ENCODE measurements at regions not wholly inside any gene's neighbourhood (a gene's known extent, or its start where the extent isn't known, plus 50 kb on each side); places are given as distances from the start of the nearest gene placed in this dataset.

DNA sequence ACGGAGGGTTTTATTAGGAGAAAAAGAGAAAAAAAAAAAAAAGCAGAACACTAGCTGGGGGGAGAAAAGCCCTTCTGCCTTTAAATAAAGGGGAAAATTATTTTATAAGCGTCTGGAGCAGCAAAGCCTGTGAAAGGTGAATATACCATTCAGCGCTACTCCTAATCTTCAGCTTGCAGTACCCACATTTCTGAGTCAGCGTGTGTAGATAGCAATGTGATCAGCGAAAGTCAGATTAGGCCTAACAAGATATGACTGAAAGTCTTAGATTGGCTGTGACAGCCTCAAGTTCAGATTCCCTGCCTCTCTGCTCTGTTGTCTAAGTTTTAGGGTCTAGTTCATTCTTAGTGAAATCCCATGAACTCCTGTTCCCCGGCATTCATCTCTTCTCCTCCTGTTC lies 279.5 kb downstream of the TMEM114 start (continued):
- TF ChIP-seq, protein P1, sequence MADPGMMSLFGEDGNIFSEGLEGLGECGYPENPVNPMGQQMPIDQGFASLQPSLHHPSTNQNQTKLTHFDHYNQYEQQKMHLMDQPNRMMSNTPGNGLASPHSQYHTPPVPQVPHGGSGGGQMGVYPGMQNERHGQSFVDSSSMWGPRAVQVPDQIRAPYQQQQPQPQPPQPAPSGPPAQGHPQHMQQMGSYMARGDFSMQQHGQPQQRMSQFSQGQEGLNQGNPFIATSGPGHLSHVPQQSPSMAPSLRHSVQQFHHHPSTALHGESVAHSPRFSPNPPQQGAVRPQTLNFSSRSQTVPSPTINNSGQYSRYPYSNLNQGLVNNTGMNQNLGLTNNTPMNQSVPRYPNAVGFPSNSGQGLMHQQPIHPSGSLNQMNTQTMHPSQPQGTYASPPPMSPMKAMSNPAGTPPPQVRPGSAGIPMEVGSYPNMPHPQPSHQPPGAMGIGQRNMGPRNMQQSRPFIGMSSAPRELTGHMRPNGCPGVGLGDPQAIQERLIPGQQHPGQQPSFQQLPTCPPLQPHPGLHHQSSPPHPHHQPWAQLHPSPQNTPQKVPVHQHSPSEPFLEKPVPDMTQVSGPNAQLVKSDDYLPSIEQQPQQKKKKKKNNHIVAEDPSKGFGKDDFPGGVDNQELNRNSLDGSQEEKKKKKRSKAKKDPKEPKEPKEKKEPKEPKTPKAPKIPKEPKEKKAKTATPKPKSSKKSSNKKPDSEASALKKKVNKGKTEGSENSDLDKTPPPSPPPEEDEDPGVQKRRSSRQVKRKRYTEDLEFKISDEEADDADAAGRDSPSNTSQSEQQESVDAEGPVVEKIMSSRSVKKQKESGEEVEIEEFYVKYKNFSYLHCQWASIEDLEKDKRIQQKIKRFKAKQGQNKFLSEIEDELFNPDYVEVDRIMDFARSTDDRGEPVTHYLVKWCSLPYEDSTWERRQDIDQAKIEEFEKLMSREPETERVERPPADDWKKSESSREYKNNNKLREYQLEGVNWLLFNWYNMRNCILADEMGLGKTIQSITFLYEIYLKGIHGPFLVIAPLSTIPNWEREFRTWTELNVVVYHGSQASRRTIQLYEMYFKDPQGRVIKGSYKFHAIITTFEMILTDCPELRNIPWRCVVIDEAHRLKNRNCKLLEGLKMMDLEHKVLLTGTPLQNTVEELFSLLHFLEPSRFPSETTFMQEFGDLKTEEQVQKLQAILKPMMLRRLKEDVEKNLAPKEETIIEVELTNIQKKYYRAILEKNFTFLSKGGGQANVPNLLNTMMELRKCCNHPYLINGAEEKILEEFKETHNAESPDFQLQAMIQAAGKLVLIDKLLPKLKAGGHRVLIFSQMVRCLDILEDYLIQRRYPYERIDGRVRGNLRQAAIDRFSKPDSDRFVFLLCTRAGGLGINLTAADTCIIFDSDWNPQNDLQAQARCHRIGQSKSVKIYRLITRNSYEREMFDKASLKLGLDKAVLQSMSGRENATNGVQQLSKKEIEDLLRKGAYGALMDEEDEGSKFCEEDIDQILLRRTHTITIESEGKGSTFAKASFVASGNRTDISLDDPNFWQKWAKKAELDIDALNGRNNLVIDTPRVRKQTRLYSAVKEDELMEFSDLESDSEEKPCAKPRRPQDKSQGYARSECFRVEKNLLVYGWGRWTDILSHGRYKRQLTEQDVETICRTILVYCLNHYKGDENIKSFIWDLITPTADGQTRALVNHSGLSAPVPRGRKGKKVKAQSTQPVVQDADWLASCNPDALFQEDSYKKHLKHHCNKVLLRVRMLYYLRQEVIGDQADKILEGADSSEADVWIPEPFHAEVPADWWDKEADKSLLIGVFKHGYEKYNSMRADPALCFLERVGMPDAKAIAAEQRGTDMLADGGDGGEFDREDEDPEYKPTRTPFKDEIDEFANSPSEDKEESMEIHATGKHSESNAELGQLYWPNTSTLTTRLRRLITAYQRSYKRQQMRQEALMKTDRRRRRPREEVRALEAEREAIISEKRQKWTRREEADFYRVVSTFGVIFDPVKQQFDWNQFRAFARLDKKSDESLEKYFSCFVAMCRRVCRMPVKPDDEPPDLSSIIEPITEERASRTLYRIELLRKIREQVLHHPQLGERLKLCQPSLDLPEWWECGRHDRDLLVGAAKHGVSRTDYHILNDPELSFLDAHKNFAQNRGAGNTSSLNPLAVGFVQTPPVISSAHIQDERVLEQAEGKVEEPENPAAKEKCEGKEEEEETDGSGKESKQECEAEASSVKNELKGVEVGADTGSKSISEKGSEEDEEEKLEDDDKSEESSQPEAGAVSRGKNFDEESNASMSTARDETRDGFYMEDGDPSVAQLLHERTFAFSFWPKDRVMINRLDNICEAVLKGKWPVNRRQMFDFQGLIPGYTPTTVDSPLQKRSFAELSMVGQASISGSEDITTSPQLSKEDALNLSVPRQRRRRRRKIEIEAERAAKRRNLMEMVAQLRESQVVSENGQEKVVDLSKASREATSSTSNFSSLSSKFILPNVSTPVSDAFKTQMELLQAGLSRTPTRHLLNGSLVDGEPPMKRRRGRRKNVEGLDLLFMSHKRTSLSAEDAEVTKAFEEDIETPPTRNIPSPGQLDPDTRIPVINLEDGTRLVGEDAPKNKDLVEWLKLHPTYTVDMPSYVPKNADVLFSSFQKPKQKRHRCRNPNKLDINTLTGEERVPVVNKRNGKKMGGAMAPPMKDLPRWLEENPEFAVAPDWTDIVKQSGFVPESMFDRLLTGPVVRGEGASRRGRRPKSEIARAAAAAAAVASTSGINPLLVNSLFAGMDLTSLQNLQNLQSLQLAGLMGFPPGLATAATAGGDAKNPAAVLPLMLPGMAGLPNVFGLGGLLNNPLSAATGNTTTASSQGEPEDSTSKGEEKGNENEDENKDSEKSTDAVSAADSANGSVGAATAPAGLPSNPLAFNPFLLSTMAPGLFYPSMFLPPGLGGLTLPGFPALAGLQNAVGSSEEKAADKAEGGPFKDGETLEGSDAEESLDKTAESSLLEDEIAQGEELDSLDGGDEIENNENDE (IDR thresholded peaks at IDR 0.05; ENCODE audit: insufficient replicate concordance, low read length): no peak
- TF ChIP-seq CTBP2 (IDR thresholded peaks at IDR 0.05; ENCODE audit: borderline replicate concordance, insufficient read depth, insufficient read length, low read length) (no peak), EZH2 (IDR thresholded peaks at IDR 0.05; ENCODE audit: low read depth, low read length, severe bottlenecking) (no peak), ASH2L (IDR thresholded peaks at IDR 0.05; ENCODE audit: low read length) (no peak), TAF7 (optimal IDR thresholded peaks at IDR 0.05; ENCODE audit: borderline replicate concordance, low read depth, low read length) (no peak), POU5F1 (IDR thresholded peaks at IDR 0.05; ENCODE audit: low read depth, low read length) (no peak)
